Heart left ventricle (tissue), 13 donors: ENCODE measurements at regions not wholly inside any gene's neighbourhood (a gene's known extent, or its start where the extent isn't known, plus 50 kb on each side); places are given as distances from the start of the nearest gene placed in this dataset.

Experiments used
- CTCF ChIP-seq, 12 donors: fragments of 200-600 bp; sonication (generic) in 4 of 12; IDR thresholded peaks; one replicate each; pipeline versions ENCODE4 v1.5.0 to v1.8.0; 2018 to 2022; ENCODE audit warnings: antibody characterized with exemption in 12 of 12, mild to moderate bottlenecking in 5 of 12
- POLR2A ChIP-seq, 2 donors: fragments of 450-650 bp; IDR thresholded peaks; one replicate each; pipeline ENCODE4 v1.6.1; 2017; ENCODE audit warnings: antibody characterized with exemption in 2 of 2, mild to moderate bottlenecking in 2 of 2, moderate library complexity in 2 of 2
- donor health status: ischemic (EF 13 %, LVEDD 7.1; RV severe dilation, severe dysfunction).
- donor health status: DM: no; HTN: yes; CAD: no.
- donor health status: DM: no; HTN: no; CAD: no.
- donor health status: ischemic (EF 25% LVEDD 6.9; RV normal size, moderate dysfunction).
- donor health status: ischemic (EF 25% LVEDD 5.7; RV mildly dilated, moderate dysfunction).
- donor health status: ischemic (EF 35%, LVEDD 5.7; RV mildly dilated, moderate dysfunction).
- donor health status: nonischemic (EF 11% LVEDD 7.7; RV severe dilation, severe dysfunction).
- donor health status: DM: yes; HTN: yes; CAD: no.
- donor health status: PGD.
- donor health status: ischemic (EF 29% LVEDD 5.4; RV normal size, mild dysfunction).
- donor health status: nonischemic (EF 23%, LVEDD 6.1; RV moderate dilation, normal function).

- no peak for TF ChIP-seq CTCF (IDR thresholded peaks at IDR 0.05)
- no peak for TF ChIP-seq POLR2A (IDR thresholded peaks at IDR 0.05)
Measured at GRCh38 chr4:3706111-3706511, 60.1 kb upstream of the ADRA2C start.
